ENCODE measurements at regions not wholly inside any gene's neighbourhood (a gene's known extent, or its start where the extent isn't known, plus 50 kb on each side); places are given as distances from the start of the nearest gene placed in this dataset.
"Not testable (repeated sequence)": the region's sequence is repeated elsewhere in the genome, so short reads cannot be mapped to it uniquely, and the experiment has no call there.

- no peak for DNase-seq
Measured at GRCh38 chr1:182331387-182331786, 60.2 kb downstream of the GLUL start.

- no peak for DNase-seq
Measured at GRCh38 chr1:182330303-182330702, 61.3 kb downstream of the GLUL start.

- DNase-seq, result no peak
Measured at GRCh38 chr1:182329471-182329870, 62.1 kb downstream of the GLUL start.

GRCh38 chr1:182328591-182328990 is 63.0 kb downstream of the GLUL start:
- no peak for DNase-seq

GRCh38 chr1:182325339-182325738 is 66.3 kb downstream of the GLUL start:
- no peak for DNase-seq

GRCh38 chr1:182321532-182321931 is 70.1 kb downstream of the GLUL start:
- not testable (repeated sequence) for DNase-seq

GRCh38 chr1:182317611-182318161 is 73.9 kb downstream of the GLUL start:
- no peak for DNase-seq

GRCh38 chr1:182316454-182316853 is 75.1 kb downstream of the GLUL start:
- not testable (repeated sequence) for DNase-seq

GRCh38 chr1:182315167-182315556 is 76.4 kb downstream of the GLUL start:
- DNase-seq, result no peak

- no peak for DNase-seq
Measured at GRCh38 chr1:182309631-182310351, 81.8 kb downstream of the GLUL start.

- no peak for DNase-seq
Measured at GRCh38 chr1:182308826-182309225, 82.8 kb downstream of the GLUL start.

- not testable (repeated sequence) for DNase-seq
Measured at GRCh38 chr1:182307486-182307885, 84.1 kb downstream of the GLUL start.

GRCh38 chr1:182305861-182306260 is 85.7 kb downstream of the GLUL start:
- no peak for DNase-seq

- DNase-seq, result no peak
Measured at GRCh38 chr1:182304627-182305026, 87.0 kb downstream of the GLUL start.

GRCh38 chr1:182304218-182304617 is 87.4 kb downstream of the GLUL start:
- no peak for DNase-seq

GRCh38 chr1:182303778-182304177 is 87.8 kb downstream of the GLUL start:
- DNase-seq, result no peak

GRCh38 chr1:182301467-182302198 is 90.0 kb downstream of the GLUL start:
- DNase-seq, result no peak

GRCh38 chr1:182301026-182301436 is 90.6 kb downstream of the GLUL start:
- no peak for DNase-seq

GRCh38 chr1:182299728-182300616 is 91.6 kb downstream of the GLUL start:
- DNase-seq, result peak; percentile 39

- not testable (repeated sequence) for DNase-seq
Measured at GRCh38 chr1:182299054-182299727, 92.4 kb downstream of the GLUL start.

- no peak for DNase-seq
Measured at GRCh38 chr1:182297335-182297734, 94.3 kb downstream of the GLUL start.

GRCh38 chr1:182295697-182296096 is 95.9 kb downstream of the GLUL start:
- DNase-seq, result no peak

All from CD4-positive, alpha-beta T cell treated with Interferon gamma for 1 hour (primary cell).